ENCODE measurements at regions not wholly inside any gene's neighbourhood (a gene's known extent, or its start where the extent isn't known, plus 50 kb on each side); places are given as distances from the start of the nearest gene placed in this dataset.

GRCh38 chr18:27242392-27243047 is 57.4 kb upstream of the CHST9 start:
- Histone ChIP-seq H3K4me2 (no peak overlapping the region), H3K9me3 (ENCODE audit: insufficient read depth, low read depth) (no peaks in the 10 kb centered on the region), H2AFZ (no peak overlapping the region), H3K4me1 (replicated peaks; ENCODE audit: insufficient read depth) (no peaks in the 10 kb centered on the region), H4K20me1 (ENCODE audit: insufficient read depth) (no peaks in the 10 kb centered on the region), H3K4me3 (no peak overlapping the region), H3K27me3 (ENCODE audit: insufficient read depth, low read depth) (no peaks in the 10 kb centered on the region), H3K36me3 (ENCODE audit: low read depth) (no peaks in the 10 kb centered on the region), H3F3A (ENCODE audit: insufficient read depth, low read depth) (no peaks in the 10 kb centered on the region), H3K79me2 (ENCODE audit: low read depth) (no peaks in the 10 kb centered on the region), H3K27ac (no peak overlapping the region), H3K9me2 (ENCODE audit: insufficient read depth) (no peaks in the 10 kb centered on the region)
- no peak for DNase-seq
- ChIA-PET POLR2A (ENCODE audit: unreplicated experiment) (no interaction called here), CTCF (interaction anchor here (0.6 kb wide), 1 partner anchor 354 kb away, joined by 4 read pairs; no protein-coding TSS in a partner anchor)
- no peak for TF ChIP-seq EZH2 (IDR thresholded peaks at IDR 0.05; ENCODE audit: low read depth)
- TF ChIP-seq, protein P1, sequence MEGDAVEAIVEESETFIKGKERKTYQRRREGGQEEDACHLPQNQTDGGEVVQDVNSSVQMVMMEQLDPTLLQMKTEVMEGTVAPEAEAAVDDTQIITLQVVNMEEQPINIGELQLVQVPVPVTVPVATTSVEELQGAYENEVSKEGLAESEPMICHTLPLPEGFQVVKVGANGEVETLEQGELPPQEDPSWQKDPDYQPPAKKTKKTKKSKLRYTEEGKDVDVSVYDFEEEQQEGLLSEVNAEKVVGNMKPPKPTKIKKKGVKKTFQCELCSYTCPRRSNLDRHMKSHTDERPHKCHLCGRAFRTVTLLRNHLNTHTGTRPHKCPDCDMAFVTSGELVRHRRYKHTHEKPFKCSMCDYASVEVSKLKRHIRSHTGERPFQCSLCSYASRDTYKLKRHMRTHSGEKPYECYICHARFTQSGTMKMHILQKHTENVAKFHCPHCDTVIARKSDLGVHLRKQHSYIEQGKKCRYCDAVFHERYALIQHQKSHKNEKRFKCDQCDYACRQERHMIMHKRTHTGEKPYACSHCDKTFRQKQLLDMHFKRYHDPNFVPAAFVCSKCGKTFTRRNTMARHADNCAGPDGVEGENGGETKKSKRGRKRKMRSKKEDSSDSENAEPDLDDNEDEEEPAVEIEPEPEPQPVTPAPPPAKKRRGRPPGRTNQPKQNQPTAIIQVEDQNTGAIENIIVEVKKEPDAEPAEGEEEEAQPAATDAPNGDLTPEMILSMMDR (conservative IDR thresholded peaks at IDR 0.05) = no peak
- BruUV-seq (replicated peaks) = no TSS peak
- intact Hi-C loops (cut with micrococcal nuclease; ENCODE audit: unreplicated experiment) = no loop called here

DNA sequence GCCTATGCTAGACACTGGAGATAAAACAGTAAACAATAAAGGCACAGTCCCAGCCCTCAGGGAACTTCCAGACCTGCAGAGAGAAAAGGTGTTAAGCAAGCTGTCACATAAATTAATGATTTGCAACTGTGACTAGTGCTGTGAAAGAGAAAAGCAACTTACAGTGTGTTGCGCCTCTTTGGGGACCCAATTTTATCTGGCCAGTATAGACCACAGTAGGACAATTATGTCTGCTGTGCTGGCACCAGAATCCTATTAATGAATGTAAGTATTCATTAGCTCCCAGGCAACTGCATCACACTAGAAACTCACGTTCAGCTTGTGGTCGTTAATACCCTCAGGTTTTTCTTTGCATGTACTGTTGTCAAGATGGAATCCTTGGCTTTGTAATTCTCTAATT is 55.3 kb upstream of the CHST9 start:
- ChIA-PET POLR2A (ENCODE audit: unreplicated experiment) (no interaction called here), CTCF (no interaction called here)
- no peaks in the 10 kb centered on the region for H3K9me3 ChIP-seq (ENCODE audit: insufficient read depth, low read depth)
- intact Hi-C loops (cut with micrococcal nuclease; ENCODE audit: unreplicated experiment) = no loop called here
- BruUV-seq (replicated peaks) = no TSS peak
- no peaks in the 10 kb centered on the region for H3F3A ChIP-seq (ENCODE audit: insufficient read depth, low read depth)
- H3K4me1 ChIP-seq (replicated peaks; ENCODE audit: insufficient read depth) = no peaks in the 10 kb centered on the region
- no peaks in the 10 kb centered on the region for H3K79me2 ChIP-seq (ENCODE audit: low read depth)
- no peaks in the 10 kb centered on the region for H3K36me3 ChIP-seq (ENCODE audit: low read depth)
- H3K27ac ChIP-seq = no peak overlapping the region
- no peak for DNase-seq
- H4K20me1 ChIP-seq (ENCODE audit: insufficient read depth) = no peaks in the 10 kb centered on the region
- H2AFZ ChIP-seq = no peak overlapping the region
- no peaks in the 10 kb centered on the region for H3K9me2 ChIP-seq (ENCODE audit: insufficient read depth)
- TF ChIP-seq, protein P1 (conservative IDR thresholded peaks at IDR 0.05) = no peak
- TF ChIP-seq EZH2 (IDR thresholded peaks at IDR 0.05; ENCODE audit: low read depth) = no peak
- H3K4me3 ChIP-seq = no peak overlapping the region
- no peak overlapping the region for H3K4me2 ChIP-seq
- H3K27me3 ChIP-seq (ENCODE audit: insufficient read depth, low read depth) = no peaks in the 10 kb centered on the region

GRCh38 chr18:27239669-27240068 is 54.6 kb upstream of the CHST9 start:
- no peak for DNase-seq
- ChIA-PET POLR2A (ENCODE audit: unreplicated experiment) (no interaction called here), CTCF (no interaction called here)
- no peaks in the 10 kb centered on the region for H3K4me1 ChIP-seq (replicated peaks; ENCODE audit: insufficient read depth)
- H2AFZ ChIP-seq = no peak overlapping the region
- no peaks in the 10 kb centered on the region for H3K79me2 ChIP-seq (ENCODE audit: low read depth)
- H3K27ac ChIP-seq = no peak overlapping the region
- H3K4me2 ChIP-seq = no peak overlapping the region
- BruUV-seq (replicated peaks) = no TSS peak
- H4K20me1 ChIP-seq (ENCODE audit: insufficient read depth) = no peaks in the 10 kb centered on the region
- intact Hi-C loops (cut with micrococcal nuclease; ENCODE audit: unreplicated experiment) = no loop called here
- H3K9me2 ChIP-seq (ENCODE audit: insufficient read depth) = no peaks in the 10 kb centered on the region
- H3F3A ChIP-seq (ENCODE audit: insufficient read depth, low read depth) = no peaks in the 10 kb centered on the region
- no peaks in the 10 kb centered on the region for H3K9me3 ChIP-seq (ENCODE audit: insufficient read depth, low read depth)
- H3K4me3 ChIP-seq = no peak overlapping the region
- H3K36me3 ChIP-seq (ENCODE audit: low read depth) = no peaks in the 10 kb centered on the region
- H3K27me3 ChIP-seq (ENCODE audit: insufficient read depth, low read depth) = no peaks in the 10 kb centered on the region
- TF ChIP-seq, protein P1 (conservative IDR thresholded peaks at IDR 0.05) = no peak
- TF ChIP-seq EZH2 (IDR thresholded peaks at IDR 0.05; ENCODE audit: low read depth) = no peak

All from PC-9 (cell line).